ENCODE measurements at regions not wholly inside any gene's neighbourhood (a gene's known extent, or its start where the extent isn't known, plus 50 kb on each side); places are given as distances from the start of the nearest gene placed in this dataset.

- intact Hi-C loops (cut with DNase I, micrococcal nuclease) = no loop called here
- Histone ChIP-seq H3K9me3 (no peaks in the 10 kb centered on the region), H3K36me3 (ENCODE audit: low read depth) (no peaks in the 10 kb centered on the region), H3K4me3 (no peak overlapping the region), H3K4me1 (ENCODE audit: low read depth) (no peaks in the 10 kb centered on the region)
- no peak for TF ChIP-seq CTCF (IDR thresholded peaks at IDR 0.05)
- ATAC-seq (no peak), DNase-seq (no peak)
Measured at GRCh38 chr1:157233131-157233530, 94.9 kb upstream of the ETV3 start.

GRCh38 chr1:157231846-157232525 is 93.8 kb upstream of the ETV3 start:
- Histone ChIP-seq H3K36me3 (ENCODE audit: low read depth) (no peaks in the 10 kb centered on the region), H3K4me3 (no peak overlapping the region), H3K4me1 (ENCODE audit: low read depth) (no peaks in the 10 kb centered on the region), H3K9me3 (no peaks in the 10 kb centered on the region)
- TF ChIP-seq CTCF (IDR thresholded peaks at IDR 0.05) = no peak
- intact Hi-C loops (cut with DNase I, micrococcal nuclease) = no loop called here
- ATAC-seq = peak; percentile 79
- DNase-seq = peak in 1 of 3 donors; percentile 51

- no peak for ATAC-seq
- H3K4me3 ChIP-seq = no peak overlapping the region
- no peak for TF ChIP-seq CTCF (IDR thresholded peaks at IDR 0.05)
- intact Hi-C loops (cut with DNase I, micrococcal nuclease) = no loop called here
- no peaks in the 10 kb centered on the region for H3K9me3 ChIP-seq
- H3K36me3 ChIP-seq (ENCODE audit: low read depth) = no peaks in the 10 kb centered on the region
- no peak for DNase-seq
- no peaks in the 10 kb centered on the region for H3K4me1 ChIP-seq (ENCODE audit: low read depth)
Measured at GRCh38 chr1:157230500-157230899, 92.3 kb upstream of the ETV3 start.

- Histone ChIP-seq H3K4me3 (no peak overlapping the region), H3K4me1 (ENCODE audit: low read depth) (no peaks in the 10 kb centered on the region), H3K36me3 (ENCODE audit: low read depth) (no peaks in the 10 kb centered on the region), H3K9me3 (no peaks in the 10 kb centered on the region)
- intact Hi-C loops (cut with DNase I, micrococcal nuclease) = no loop called here
- no peak for TF ChIP-seq CTCF (IDR thresholded peaks at IDR 0.05)
- no peak for DNase-seq
- no peak for ATAC-seq
Measured at GRCh38 chr1:157227700-157228099, 89.5 kb upstream of the ETV3 start.

- H3K4me3 ChIP-seq = no peak overlapping the region
- intact Hi-C loops (cut with DNase I, micrococcal nuclease) = no loop called here
- no peaks in the 10 kb centered on the region for H3K4me1 ChIP-seq (ENCODE audit: low read depth)
- DNase-seq (no peak), ATAC-seq (no peak)
- H3K36me3 ChIP-seq (ENCODE audit: low read depth) = no peaks in the 10 kb centered on the region
- TF ChIP-seq CTCF (IDR thresholded peaks at IDR 0.05) = no peak
- no peaks in the 10 kb centered on the region for H3K9me3 ChIP-seq
Measured at GRCh38 chr1:157226739-157227138, 88.5 kb upstream of the ETV3 start.

GRCh38 chr1:157219600-157219999 is 81.4 kb upstream of the ETV3 start:
- intact Hi-C loops (cut with DNase I, micrococcal nuclease) = no loop called here
- no peak for ATAC-seq
- peaks cover 1% of the 10 kb centered on the region for H3K9me3 ChIP-seq
- DNase-seq = no peak
- TF ChIP-seq CTCF (IDR thresholded peaks at IDR 0.05) = no peak
- no peaks in the 10 kb centered on the region for H3K36me3 ChIP-seq (ENCODE audit: low read depth)
- no peak overlapping the region for H3K4me3 ChIP-seq
- H3K4me1 ChIP-seq (ENCODE audit: low read depth) = no peaks in the 10 kb centered on the region
